GM21360 (cell line): ENCODE measurements at regions not wholly inside any gene's neighbourhood (a gene's known extent, or its start where the extent isn't known, plus 50 kb on each side); places are given as distances from the start of the nearest gene placed in this dataset.

ENCODE experiments used
- ATAC-seq: cut with Tn5 transposase; IDR thresholded peaks from one replicate; pipeline ENCODE4 v1.9.1; 2021; ENCODE audit warnings: mild to moderate bottlenecking, moderate library complexity; ENCODE audit not compliant: unreplicated experiment

DNA sequence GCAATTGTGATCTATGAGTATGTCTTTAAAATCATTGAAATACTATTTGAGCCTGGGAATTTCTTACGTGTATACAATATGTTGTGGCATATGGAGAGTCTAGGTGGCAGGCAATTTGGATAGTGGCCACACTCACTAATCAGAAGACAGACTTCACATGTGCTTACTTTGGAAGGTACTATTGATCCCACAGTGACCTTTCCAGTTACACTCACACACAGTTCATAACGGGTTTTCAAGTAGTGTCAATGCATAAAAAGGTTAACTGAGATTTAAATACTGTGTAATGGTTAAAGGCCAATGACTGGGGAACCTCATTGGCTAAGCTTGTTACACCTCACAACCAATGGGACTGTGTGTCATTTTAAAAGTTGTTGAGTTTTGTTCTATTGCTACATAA, 783.2 kb downstream of the RPA4 start:
- ATAC-seq = no peak

- ATAC-seq = no peak
These were observed 784.4 kb downstream of the RPA4 start for GRCh38 chrX:97668126-97668525.

DNA sequence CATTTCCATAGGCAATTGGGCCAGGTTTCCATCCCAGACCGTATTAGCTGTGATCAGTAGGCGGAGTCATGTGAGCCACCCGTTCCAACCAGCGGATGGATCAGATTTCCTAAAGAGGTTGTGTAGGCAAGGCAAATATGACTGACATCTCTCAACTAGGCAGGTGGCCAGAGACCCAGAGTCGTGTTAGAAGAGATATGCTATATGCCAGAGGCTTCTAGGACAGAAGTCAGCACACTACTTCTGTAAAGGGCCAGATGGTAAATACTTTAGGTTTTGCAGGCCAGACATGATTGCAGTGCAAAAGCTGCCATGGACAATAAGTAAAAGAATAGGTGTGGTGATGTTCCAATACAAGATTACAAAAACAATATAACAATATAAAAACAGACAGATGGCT, 788.4 kb downstream of the RPA4 start:
- no peak for ATAC-seq

- no peak for ATAC-seq
These were observed 788.9 kb downstream of the RPA4 start for GRCh38 chrX:97672608-97673007.

DNA sequence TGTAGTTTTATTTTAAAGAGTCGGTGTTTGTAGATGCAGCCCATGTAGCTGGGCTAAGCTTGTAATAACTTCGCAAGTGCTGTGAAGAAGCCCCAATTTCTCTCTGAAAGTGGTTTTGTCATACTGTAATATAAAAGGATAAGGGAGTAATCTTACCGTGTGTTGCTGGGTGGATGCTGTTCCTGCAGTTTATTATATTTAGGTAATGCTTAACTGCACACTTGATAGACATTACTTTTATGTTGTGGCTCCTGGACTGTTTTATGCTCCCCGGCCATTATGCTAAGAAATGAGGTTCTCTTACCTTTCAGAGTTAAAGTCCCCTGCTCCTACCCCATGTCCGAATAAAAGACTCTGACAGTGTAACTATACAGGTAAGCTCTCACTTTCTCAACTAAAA, 789.4 kb downstream of the RPA4 start:
- ATAC-seq = no peak

GRCh38 chrX:97682991-97683840, 799.5 kb downstream of the RPA4 start:
- no peak for ATAC-seq

- peak; percentile 73 for ATAC-seq
These were observed 802.0 kb downstream of the RPA4 start for GRCh38 chrX:97685753-97686152.

GRCh38 chrX:97691901-97692455, 808.3 kb downstream of the RPA4 start:
- ATAC-seq = no peak

GRCh38 chrX:97692575-97692974, 808.9 kb downstream of the RPA4 start:
- no peak for ATAC-seq

- ATAC-seq = no peak
These were observed 816.8 kb downstream of the RPA4 start for GRCh38 chrX:97700547-97700946.

DNA sequence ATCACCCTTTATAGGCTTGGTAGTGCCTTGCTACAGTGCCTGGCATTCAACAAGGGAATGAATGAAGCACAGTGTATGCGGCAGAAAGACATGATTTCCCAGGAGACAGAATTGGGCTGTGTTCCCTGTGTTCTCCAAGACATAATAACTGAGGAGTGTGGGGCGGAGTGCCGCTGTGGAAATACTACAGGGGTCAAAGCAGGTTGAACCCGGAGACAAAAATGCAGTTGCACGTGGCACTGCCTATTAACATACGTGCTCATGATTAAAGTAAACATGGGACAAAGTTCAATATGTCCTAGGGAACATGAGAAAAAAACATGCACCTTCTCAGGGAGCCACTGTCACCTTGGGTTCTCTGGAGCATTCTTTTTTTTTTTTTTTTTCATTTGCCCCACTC, 820.8 kb downstream of the RPA4 start:
- no peak for ATAC-seq

DNA sequence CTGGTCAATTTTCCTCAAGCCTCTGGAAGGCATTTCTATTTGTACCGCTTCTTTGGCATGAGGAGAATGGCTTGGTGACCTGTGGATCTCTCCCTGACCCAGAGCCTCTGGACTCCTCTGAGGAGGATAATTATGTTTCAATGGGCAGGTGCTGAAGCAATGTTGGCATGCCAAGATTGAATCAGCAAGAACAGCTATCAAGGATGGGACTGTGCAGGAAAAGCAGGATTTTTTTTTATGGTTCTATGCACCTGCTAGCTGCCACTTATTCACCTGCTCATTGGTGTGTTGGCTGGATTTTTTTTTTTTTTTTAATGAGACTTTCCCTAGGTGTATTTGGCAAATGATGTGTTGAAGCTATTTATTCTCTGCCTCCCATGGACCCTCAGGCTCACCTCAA, 821.2 kb downstream of the RPA4 start:
- ATAC-seq = no peak

GRCh38 chrX:97705936-97706335, 822.2 kb downstream of the RPA4 start:
- ATAC-seq = no peak

- no peak for ATAC-seq
These were observed 830.4 kb downstream of the RPA4 start for GRCh38 chrX:97714072-97714471.

- ATAC-seq = no peak
These were observed 844.5 kb downstream of the RPA4 start for GRCh38 chrX:97728215-97728614.

GRCh38 chrX:97740044-97740443, 856.3 kb downstream of the RPA4 start:
- ATAC-seq = no peak

DNA sequence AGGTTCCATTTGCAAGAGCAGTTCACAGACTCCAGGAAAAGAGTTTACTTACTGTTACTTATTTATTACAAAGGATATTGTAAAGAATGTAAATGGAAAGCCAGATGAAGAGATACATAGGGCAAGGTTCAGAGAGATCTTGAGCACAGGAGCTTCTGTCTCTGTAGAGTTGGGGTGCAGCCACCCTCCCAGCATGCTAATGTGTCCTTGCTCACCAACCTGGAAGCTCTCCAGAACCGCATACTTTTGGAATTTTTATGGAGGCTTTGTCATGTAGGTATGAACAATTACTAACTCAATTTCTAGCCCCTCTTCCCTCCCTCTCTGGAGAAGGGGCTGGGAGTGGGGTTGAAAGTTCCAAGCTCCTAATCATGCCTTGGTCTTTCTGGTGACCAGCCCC, 857.2 kb downstream of the RPA4 start:
- ATAC-seq = no peak

DNA sequence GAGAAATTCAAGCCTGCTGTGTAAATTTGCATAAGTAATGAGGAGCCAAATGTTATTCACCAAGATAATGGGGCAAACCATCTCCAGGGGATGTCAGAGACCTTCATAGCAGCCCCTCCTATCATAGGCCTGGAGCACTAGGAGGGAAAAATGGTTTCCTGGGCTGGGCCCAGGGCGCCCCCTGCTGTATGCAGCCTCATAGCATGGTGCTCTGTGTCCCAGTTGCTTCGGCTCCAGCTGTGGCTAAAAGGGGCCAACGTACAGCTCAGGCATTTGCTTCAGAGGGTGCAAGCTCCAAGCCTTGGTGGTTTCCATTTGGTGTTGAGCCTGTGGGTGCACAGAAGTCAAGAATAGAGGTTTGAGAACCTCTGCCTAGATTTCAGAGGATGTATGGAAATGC, 859.3 kb downstream of the RPA4 start:
- no peak for ATAC-seq

- no peak for ATAC-seq
These were observed 863.6 kb downstream of the RPA4 start for GRCh38 chrX:97747346-97747745.

DNA sequence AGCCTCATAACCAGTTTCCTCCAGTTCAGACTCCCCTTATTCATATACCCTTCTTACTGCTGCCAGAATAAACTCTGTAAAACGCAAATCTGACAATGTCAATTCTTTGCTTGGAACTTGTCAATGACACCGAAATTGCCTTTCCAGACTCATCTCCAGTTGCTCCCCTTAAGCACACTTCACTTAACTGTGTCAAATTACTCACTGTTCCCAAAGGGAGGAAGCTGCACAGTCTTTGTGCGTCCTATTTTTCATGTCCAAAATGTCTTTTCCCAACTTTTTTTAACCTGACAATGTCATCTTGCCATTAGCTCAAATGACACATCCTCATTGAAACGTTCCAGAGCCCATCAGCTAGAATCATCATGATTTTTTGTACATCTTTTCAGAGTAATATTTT, 867.3 kb downstream of the RPA4 start:
- ATAC-seq = no peak

- no peak for ATAC-seq
These were observed 868.0 kb downstream of the RPA4 start for GRCh38 chrX:97751735-97752134.

DNA sequence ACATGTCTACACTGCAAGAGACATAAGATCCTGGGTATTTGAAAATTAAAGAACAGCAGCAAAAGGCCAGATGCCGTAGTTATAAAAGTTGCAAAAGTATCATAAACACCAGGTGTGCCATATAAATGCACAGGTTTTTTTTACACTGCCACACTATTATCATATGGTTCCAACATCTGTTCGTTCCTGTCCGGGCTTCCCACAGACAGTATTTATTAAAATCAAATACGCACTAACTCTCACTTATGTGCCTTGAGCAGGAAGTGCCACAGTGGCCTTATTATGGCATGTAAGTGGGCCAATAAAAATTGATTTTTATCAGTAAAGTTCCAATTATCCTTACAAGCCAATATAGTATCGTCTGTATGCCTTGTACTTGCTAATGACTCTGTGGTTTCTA, 873.2 kb downstream of the RPA4 start:
- no peak for ATAC-seq

- ATAC-seq = no peak
These were observed 879.7 kb downstream of the RPA4 start for GRCh38 chrX:97763391-97763790.
